ENCODE measurements at regions not wholly inside any gene's neighbourhood (a gene's known extent, or its start where the extent isn't known, plus 50 kb on each side); places are given as distances from the start of the nearest gene placed in this dataset.

GRCh38 chr11:97269527-97269926 is 879.7 kb downstream of the JRKL start:
- no peak for ATAC-seq
- Mint-ChIP-seq H3K4me3 (no peak overlapping the region), H3K9me3 (peaks cover 4% of the 10 kb centered on the region), H3K36me3 (ENCODE audit: low read depth) (no peaks in the 10 kb centered on the region), H3K4me1 (ENCODE audit: low read depth) (no peaks in the 10 kb centered on the region), H3K27ac (no peak overlapping the region), H3K27me3 (no peaks in the 10 kb centered on the region)
- no peak for TF ChIP-seq CTCF (IDR thresholded peaks at IDR 0.05)
- intact Hi-C loops (cut with micrococcal nuclease): no loop called here
- DNase-seq: no peak
- ChIA-PET POLR2A (no interaction called here), CTCF (no interaction called here)

GRCh38 chr11:97279341-97279740 is 889.5 kb downstream of the JRKL start:
- ATAC-seq (no peak), DNase-seq (no peak)
- H3K4me1 Mint-ChIP-seq (ENCODE audit: low read depth): no peaks in the 10 kb centered on the region
- H3K27me3 Mint-ChIP-seq: no peaks in the 10 kb centered on the region
- ChIA-PET POLR2A (no interaction called here), CTCF (no interaction called here)
- no peak for TF ChIP-seq CTCF (IDR thresholded peaks at IDR 0.05)
- no peaks in the 10 kb centered on the region for H3K36me3 Mint-ChIP-seq (ENCODE audit: low read depth)
- no peak overlapping the region for H3K4me3 Mint-ChIP-seq
- peaks cover 21% of the 10 kb centered on the region for H3K9me3 Mint-ChIP-seq
- intact Hi-C loops (cut with micrococcal nuclease): no loop called here
- no peak overlapping the region for H3K27ac Mint-ChIP-seq

GRCh38 chr11:97280347-97280746 is 890.5 kb downstream of the JRKL start:
- POLR2A ChIA-PET: no interaction called here

GRCh38 chr11:97289823-97290222 is 900.0 kb downstream of the JRKL start:
- intact Hi-C loops (cut with micrococcal nuclease): no loop called here
- ATAC-seq: no peak
- H3K27ac Mint-ChIP-seq: no peak overlapping the region
- H3K9me3 Mint-ChIP-seq: peaks cover 12% of the 10 kb centered on the region
- no peak for DNase-seq
- TF ChIP-seq CTCF (IDR thresholded peaks at IDR 0.05): no peak
- H3K4me3 Mint-ChIP-seq: no peak overlapping the region
- POLR2A ChIA-PET: no interaction called here
- H3K4me1 Mint-ChIP-seq (ENCODE audit: low read depth): no peaks in the 10 kb centered on the region
- CTCF ChIA-PET: no interaction called here
- no peaks in the 10 kb centered on the region for H3K36me3 Mint-ChIP-seq (ENCODE audit: low read depth)
- H3K27me3 Mint-ChIP-seq: no peaks in the 10 kb centered on the region

More at GRCh38 chr11:97280347-97280746, 890.5 kb downstream of the JRKL start:
- no peak overlapping the region for H3K27ac Mint-ChIP-seq
- H3K4me1 Mint-ChIP-seq (ENCODE audit: low read depth): no peaks in the 10 kb centered on the region
- no peak overlapping the region for H3K4me3 Mint-ChIP-seq
- CTCF ChIA-PET: no interaction called here
- H3K36me3 Mint-ChIP-seq (ENCODE audit: low read depth): no peaks in the 10 kb centered on the region
- intact Hi-C loops (cut with micrococcal nuclease): no loop called here
- H3K9me3 Mint-ChIP-seq: peaks cover 22% of the 10 kb centered on the region
- TF ChIP-seq CTCF (IDR thresholded peaks at IDR 0.05): no peak
- H3K27me3 Mint-ChIP-seq: no peaks in the 10 kb centered on the region
- ATAC-seq (no peak), DNase-seq (no peak)

GRCh38 chr11:97290464-97291041 is 900.7 kb downstream of the JRKL start:
- H3K4me3 Mint-ChIP-seq: no peak overlapping the region
- POLR2A ChIA-PET: no interaction called here
- H3K9me3 Mint-ChIP-seq: peaks cover 9% of the 10 kb centered on the region
- ATAC-seq: no peak
- intact Hi-C loops (cut with micrococcal nuclease): no loop called here
- H3K36me3 Mint-ChIP-seq (ENCODE audit: low read depth): no peaks in the 10 kb centered on the region
- DNase-seq: no peak
- H3K27me3 Mint-ChIP-seq: no peaks in the 10 kb centered on the region
- no peak overlapping the region for H3K27ac Mint-ChIP-seq
- CTCF ChIA-PET: no interaction called here
- no peak for TF ChIP-seq CTCF (IDR thresholded peaks at IDR 0.05)
- H3K4me1 Mint-ChIP-seq (ENCODE audit: low read depth): no peaks in the 10 kb centered on the region
